Stimulated activated CD8-positive, alpha-beta memory T cell treated with anti-CD3 and anti-CD28 coated beads, Interleukin-4, amount 100 ng/mL, for 1 hour (primary cell): ENCODE measurements at regions not wholly inside any gene's neighbourhood (a gene's known extent, or its start where the extent isn't known, plus 50 kb on each side); places are given as distances from the start of the nearest gene placed in this dataset.
"Not testable (repeated sequence)": the region's sequence is repeated elsewhere in the genome, so short reads cannot be mapped to it uniquely, and the experiment has no call there.

ENCODE experiments used
- DNase-seq, 2 donors: peaks; one replicate each; pipeline ENCODE4 v3.0.0-alpha.2; 2020; ENCODE audit warnings: low read depth in 2 of 2, low spot score in 1 of 2

- not testable (repeated sequence) for DNase-seq
These were observed 158.3 kb upstream of the POTEB2 start for GRCh38 chr15:21024235-21024987.

- DNase-seq, result not testable (repeated sequence)
These were observed 152.1 kb upstream of the POTEB2 start for GRCh38 chr15:21018176-21018575.

GRCh38 chr15:21017326-21017725 lies 151.2 kb upstream of the POTEB2 start:
- DNase-seq, result not testable (repeated sequence)

- DNase-seq, result not testable (repeated sequence)
These were observed 150.5 kb upstream of the POTEB2 start for GRCh38 chr15:21016589-21016988.

- not testable (repeated sequence) for DNase-seq
These were observed 149.1 kb upstream of the POTEB2 start for GRCh38 chr15:21015171-21015570.

GRCh38 chr15:21013308-21013707 lies 147.2 kb upstream of the POTEB2 start:
- not testable (repeated sequence) for DNase-seq

GRCh38 chr15:21009651-21010050 lies 143.5 kb upstream of the POTEB2 start:
- DNase-seq, result not testable (repeated sequence)

GRCh38 chr15:21003459-21003858 lies 137.3 kb upstream of the POTEB2 start:
- not testable (repeated sequence) for DNase-seq

GRCh38 chr15:21001950-21002349 lies 135.8 kb upstream of the POTEB2 start:
- not testable (repeated sequence) for DNase-seq

GRCh38 chr15:20991691-20992090 lies 125.6 kb upstream of the POTEB2 start:
- DNase-seq, result not testable (repeated sequence)

GRCh38 chr15:20991253-20991652 lies 125.1 kb upstream of the POTEB2 start:
- not testable (repeated sequence) for DNase-seq

GRCh38 chr15:20986775-20987174 lies 120.7 kb upstream of the POTEB2 start:
- not testable (repeated sequence) for DNase-seq

- not testable (repeated sequence) for DNase-seq
These were observed 111.9 kb upstream of the POTEB2 start for GRCh38 chr15:20978057-20978456.

GRCh38 chr15:20972762-20973161 lies 106.6 kb upstream of the POTEB2 start:
- not testable (repeated sequence) for DNase-seq

GRCh38 chr15:20959299-20959698 lies 93.2 kb upstream of the POTEB2 start:
- DNase-seq, result not testable (repeated sequence)

- DNase-seq, result not testable (repeated sequence)
These were observed 63.2 kb upstream of the POTEB2 start for GRCh38 chr15:20929322-20929721.
